Natural killer cell treated with Interleukin-12 subunit alpha and Interleukin-12 subunit beta and Interleukin-15 and Interleukin-18, amount 100 ng/mL, for 72 hours (primary cell): ENCODE measurements at regions not wholly inside any gene's neighbourhood (a gene's known extent, or its start where the extent isn't known, plus 50 kb on each side); places are given as distances from the start of the nearest gene placed in this dataset.

Experiments used
- ATAC-seq, 2 donors: fragments of 150-1000 bp; cut with Tn5 transposase in 1 of 2; sonication (Bioruptor Pico), chemical (Tn5 transposase) in 1 of 2; 2 replicates each; pipeline ENCODE4 v1.10.0; 2021
- DNase-seq: peaks from one replicate; pipeline ENCODE4 v3.0.0; 2022; ENCODE audit warnings: low spot score
- H3K27ac Mint-ChIP-seq, 2 donors: 1 replicate in 1 of 2; 2 replicates in 1 of 2; pipeline ENCODE4 v1.8.0; 2022; ENCODE audit warnings: mixed read lengths in 2 of 2, mild to moderate bottlenecking in 1 of 2, moderate library complexity in 1 of 2
- H3K27me3 Mint-ChIP-seq, 2 donors: 1 replicate in 1 of 2; 2 replicates in 1 of 2; pipeline ENCODE4 v1.8.0; 2022; ENCODE audit warnings: mixed read lengths in 2 of 2
- H3K36me3 Mint-ChIP-seq: one replicate; pipeline ENCODE4 v1.8.0; 2022; ENCODE audit warnings: mixed read lengths
- H3K4me1 Mint-ChIP-seq, 2 donors: 1 replicate in 1 of 2; 2 replicates in 1 of 2; pipeline ENCODE4 v1.8.0; 2022; ENCODE audit warnings: low read depth in 2 of 2, mixed read lengths in 2 of 2, mild to moderate bottlenecking in 1 of 2
- H3K4me3 Mint-ChIP-seq: one replicate; pipeline ENCODE4 v1.8.0; 2022; ENCODE audit warnings: mixed read lengths
- H3K9me3 Mint-ChIP-seq: 2 replicates; pipeline ENCODE4 v1.8.0; 2022; ENCODE audit warnings: mixed read lengths

- no peaks in the 10 kb centered on the region for H3K4me1 Mint-ChIP-seq
- no peak overlapping the region for H3K27ac Mint-ChIP-seq
- DNase-seq (no peak), ATAC-seq (no peak)
- no peaks in the 10 kb centered on the region for H3K27me3 Mint-ChIP-seq
- H3K9me3 Mint-ChIP-seq: peaks cover 4% of the 10 kb centered on the region
- no peak overlapping the region for H3K4me3 Mint-ChIP-seq
- H3K36me3 Mint-ChIP-seq: no peaks in the 10 kb centered on the region
These were observed 60.4 kb upstream of the LRRC3B start for GRCh38 chr3:26562021-26562768.
